ENCODE measurements at regions not wholly inside any gene's neighbourhood (a gene's known extent, or its start where the extent isn't known, plus 50 kb on each side); places are given as distances from the start of the nearest gene placed in this dataset.

- no peak overlapping the region for H3K4me3 ChIP-seq (ENCODE audit: low read depth, low read length)
- TF ChIP-seq, protein P1, sequence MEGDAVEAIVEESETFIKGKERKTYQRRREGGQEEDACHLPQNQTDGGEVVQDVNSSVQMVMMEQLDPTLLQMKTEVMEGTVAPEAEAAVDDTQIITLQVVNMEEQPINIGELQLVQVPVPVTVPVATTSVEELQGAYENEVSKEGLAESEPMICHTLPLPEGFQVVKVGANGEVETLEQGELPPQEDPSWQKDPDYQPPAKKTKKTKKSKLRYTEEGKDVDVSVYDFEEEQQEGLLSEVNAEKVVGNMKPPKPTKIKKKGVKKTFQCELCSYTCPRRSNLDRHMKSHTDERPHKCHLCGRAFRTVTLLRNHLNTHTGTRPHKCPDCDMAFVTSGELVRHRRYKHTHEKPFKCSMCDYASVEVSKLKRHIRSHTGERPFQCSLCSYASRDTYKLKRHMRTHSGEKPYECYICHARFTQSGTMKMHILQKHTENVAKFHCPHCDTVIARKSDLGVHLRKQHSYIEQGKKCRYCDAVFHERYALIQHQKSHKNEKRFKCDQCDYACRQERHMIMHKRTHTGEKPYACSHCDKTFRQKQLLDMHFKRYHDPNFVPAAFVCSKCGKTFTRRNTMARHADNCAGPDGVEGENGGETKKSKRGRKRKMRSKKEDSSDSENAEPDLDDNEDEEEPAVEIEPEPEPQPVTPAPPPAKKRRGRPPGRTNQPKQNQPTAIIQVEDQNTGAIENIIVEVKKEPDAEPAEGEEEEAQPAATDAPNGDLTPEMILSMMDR (conservative IDR thresholded peaks at IDR 0.05; ENCODE audit: low read depth, low read length), result no peak
- DNase-seq (ENCODE audit: low read depth), result no peak
These were observed 150.2 kb downstream of the UQCRFS1 start for GRCh38 chr19:29062475-29063435.

DNA sequence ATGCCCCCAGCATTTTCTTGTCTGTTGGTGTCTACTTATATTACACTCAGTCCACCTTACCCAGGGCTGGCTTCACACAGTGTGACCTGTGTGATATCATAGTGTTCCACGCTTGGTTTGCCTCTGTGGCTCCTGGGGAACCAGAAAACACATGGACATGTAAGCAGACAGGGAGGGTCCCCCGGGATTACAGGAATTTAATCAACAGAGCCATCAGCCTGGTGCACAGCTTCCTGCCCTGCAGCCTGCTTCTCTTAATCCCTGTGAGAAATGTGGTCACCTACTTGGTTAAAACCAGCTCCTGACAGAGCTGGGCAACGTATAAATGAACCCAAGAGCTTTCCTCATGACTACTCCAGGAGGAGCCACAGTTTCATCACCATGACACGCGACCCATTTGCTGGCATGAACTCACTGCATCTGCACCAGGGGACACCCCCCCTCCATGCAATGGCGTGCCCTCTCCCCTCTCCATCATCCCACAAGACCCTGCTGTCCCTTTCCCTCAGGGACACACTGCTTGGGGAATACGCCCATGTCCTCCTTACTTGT, 152.1 kb downstream of the UQCRFS1 start:
- H3K4me3 ChIP-seq (ENCODE audit: low read depth, low read length), result no peak overlapping the region
- TF ChIP-seq, protein P1 (conservative IDR thresholded peaks at IDR 0.05; ENCODE audit: low read depth, low read length), result no peak
- no peak for DNase-seq (ENCODE audit: low read depth)

DNA sequence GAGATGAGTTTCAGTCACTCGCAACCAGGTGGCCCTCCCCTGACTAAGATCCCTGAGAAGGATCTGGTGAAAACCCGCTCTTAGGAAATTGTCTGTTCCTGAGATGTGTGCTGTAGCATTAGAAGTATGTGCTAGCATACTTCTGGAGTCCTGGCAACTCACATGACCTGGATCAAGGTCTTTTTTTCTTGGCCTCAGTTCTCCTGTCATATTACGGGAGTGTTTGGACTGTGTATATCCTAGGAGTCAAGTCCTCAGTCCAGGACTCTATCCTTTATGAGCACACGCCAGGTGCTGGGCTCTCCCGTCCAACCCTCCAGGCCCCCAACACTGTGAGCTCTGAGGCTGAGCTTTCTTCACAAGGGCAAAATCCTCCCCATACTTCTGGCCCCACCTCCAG, 156.4 kb downstream of the UQCRFS1 start:
- TF ChIP-seq, protein P1 (conservative IDR thresholded peaks at IDR 0.05; ENCODE audit: low read depth, low read length), result no peak
- DNase-seq (ENCODE audit: low read depth), result no peak
- H3K4me3 ChIP-seq (ENCODE audit: low read depth, low read length), result no peak overlapping the region

DNA sequence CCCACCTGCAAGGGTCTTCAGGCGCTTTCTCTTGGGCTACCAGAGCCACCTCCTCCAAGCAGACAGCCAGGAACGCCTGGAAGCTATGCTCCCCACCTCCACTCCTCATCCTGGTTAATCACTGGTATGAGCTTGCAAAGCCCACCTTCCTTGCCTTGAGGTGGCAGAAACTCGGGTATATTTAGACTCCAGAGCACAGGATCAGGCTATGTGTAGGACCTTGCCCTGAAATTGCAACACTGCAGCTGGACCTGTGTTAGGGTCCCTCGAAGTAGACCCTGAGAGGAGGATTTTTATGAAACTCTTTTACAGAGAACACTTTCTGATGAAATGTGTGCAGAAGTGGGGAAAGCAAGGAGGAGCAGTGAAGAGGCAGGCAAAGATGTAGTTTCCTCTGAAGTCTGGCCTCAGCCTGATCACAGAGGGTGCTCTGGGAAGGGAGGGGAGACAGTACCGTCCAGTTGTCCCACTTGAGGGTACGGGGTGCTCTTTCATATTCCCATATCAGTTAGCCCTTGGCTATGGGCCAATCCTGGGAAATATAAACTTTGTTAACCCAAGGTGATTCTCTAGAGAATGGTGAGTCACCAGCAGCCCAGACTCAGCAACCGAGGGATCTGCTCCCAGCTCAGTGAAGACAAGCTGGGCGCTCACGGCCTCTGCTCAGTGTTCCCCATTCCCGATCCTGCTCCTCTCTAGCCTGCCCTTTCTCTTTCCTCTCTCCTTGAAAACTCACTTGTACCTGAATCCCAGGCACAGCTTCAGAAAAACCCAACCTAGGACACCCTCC, 157.9 kb downstream of the UQCRFS1 start:
- TF ChIP-seq, protein P1 (conservative IDR thresholded peaks at IDR 0.05; ENCODE audit: low read depth, low read length), result no peak
- no peak for DNase-seq (ENCODE audit: low read depth)
- H3K4me3 ChIP-seq (ENCODE audit: low read depth, low read length), result no peak overlapping the region

DNA sequence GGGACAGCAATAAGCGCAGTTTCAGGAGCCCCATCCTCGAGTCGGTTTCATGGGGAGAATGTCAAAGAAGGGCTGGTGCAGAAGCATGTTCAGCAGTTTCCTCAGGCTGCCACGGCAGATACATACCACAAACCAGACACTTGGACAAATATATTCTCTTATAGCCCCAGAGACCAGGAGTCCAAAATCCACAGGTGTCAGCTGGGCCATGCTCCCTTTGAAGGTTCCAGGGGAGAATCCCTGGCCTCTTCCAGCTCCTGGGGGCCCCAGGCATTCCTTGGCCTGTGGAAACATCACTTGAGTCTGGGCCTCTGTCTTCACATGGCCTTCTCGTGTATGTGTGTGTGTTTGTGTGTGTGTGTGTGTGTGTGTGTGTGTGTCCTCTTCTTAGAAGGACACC, 164.1 kb downstream of the UQCRFS1 start:
- no peak for DNase-seq (ENCODE audit: low read depth)
- TF ChIP-seq, protein P1 (conservative IDR thresholded peaks at IDR 0.05; ENCODE audit: low read depth, low read length), result no peak
- H3K4me3 ChIP-seq (ENCODE audit: low read depth, low read length), result no peak overlapping the region

DNA sequence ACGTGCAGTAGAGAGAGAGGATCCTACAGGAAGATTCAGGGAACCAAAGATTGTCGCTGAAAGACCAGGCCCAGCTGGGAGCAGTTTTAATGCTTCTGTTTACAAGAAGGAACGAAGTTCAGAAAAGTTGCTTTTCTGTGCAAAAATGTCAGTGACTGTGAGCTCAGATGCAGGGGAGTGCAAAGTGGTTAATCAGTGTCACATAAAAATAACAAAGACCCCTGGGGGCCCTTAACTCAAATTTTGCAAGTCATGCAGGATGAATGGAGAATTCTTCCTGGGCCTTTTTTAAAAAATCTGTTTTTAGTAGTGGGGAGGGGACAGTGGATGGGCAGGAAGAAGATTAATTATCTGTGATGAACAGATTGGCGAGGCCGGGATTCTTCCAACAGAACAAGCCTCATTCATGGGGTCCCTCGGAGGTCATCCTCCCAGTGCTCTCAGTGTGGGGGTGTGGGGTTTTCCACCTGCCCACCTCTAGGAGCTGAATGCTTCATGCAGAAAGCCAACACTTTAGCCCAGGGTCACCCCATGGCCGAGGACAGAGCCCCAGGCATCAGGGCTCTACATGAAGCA, 167.2 kb downstream of the UQCRFS1 start:
- no peak overlapping the region for H3K4me3 ChIP-seq (ENCODE audit: low read depth, low read length)
- DNase-seq (ENCODE audit: low read depth), result no peak
- TF ChIP-seq, protein P1 (conservative IDR thresholded peaks at IDR 0.05; ENCODE audit: low read depth, low read length), result no peak

All from choroid plexus epithelial cell (primary cell).